C1 segment of cervical spinal cord (tissue), 14 donors: ENCODE measurements at regions not wholly inside any gene's neighbourhood (a gene's known extent, or its start where the extent isn't known, plus 50 kb on each side); places are given as distances from the start of the nearest gene placed in this dataset.

Experiments
- DNase-seq, 14 donors: peaks; one replicate each; lab custom pipeline; 2025; lab: John Stamatoyannopoulos, UW

DNA sequence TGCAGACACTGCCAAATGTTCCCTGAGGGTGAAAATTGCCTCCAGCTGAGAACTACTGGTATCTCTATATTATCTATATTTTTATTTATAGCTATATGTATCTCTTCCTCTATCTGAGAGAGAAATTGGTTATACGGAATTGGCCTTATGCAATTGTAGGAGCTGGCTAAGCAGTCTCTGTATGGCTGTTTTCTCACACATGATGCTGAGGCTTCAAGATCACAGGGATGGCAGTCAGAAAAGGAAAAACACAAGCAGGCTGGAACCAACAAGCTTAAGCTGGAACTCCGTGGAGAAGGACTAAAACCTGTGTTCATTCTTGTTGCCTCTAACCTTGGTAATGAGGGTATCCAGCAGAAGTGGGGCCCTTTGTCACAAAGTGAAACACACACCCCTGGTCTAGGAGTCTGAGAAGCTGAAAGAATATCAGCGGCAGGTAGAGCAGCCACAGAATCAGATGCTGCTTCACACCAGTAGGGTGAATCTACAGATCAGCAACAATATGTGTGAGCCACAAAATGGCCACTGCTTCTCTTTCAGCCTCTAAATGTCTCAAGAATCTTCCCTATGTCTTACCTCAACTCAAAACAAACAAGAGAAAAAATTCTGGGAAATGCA is 166.5 kb upstream of the PPP1R2C start:
- DNase-seq = no peak

DNA sequence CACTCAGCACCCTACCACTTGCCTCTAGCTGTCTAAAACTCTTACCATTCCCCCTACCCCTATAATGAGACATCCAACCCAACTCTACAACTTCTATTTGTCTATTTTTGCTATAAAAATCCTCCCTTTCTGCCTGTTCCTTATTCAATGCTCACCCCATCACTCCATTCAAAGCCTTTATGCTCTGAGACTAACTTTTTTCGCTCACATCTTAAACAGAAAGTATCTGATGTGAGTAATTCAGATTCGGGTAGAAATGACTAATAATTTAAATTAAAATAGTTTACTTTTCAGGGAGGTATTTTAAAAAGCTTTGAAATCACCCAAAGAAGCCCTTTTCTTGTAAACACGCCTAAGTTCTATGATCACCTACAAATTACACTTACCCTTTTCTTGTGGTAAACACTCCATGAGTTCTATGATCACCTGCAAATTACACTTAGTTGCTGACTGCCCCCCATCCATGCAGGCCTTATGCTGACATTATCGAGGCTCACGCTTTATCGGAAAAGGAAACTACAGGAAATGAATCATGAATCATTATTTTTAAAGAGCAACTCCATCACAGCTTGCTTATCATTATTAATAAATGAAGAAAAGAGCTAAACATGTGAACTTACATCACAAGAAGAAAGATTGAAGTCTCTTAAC is 168.7 kb upstream of the PPP1R2C start:
- DNase-seq = no peak

DNA sequence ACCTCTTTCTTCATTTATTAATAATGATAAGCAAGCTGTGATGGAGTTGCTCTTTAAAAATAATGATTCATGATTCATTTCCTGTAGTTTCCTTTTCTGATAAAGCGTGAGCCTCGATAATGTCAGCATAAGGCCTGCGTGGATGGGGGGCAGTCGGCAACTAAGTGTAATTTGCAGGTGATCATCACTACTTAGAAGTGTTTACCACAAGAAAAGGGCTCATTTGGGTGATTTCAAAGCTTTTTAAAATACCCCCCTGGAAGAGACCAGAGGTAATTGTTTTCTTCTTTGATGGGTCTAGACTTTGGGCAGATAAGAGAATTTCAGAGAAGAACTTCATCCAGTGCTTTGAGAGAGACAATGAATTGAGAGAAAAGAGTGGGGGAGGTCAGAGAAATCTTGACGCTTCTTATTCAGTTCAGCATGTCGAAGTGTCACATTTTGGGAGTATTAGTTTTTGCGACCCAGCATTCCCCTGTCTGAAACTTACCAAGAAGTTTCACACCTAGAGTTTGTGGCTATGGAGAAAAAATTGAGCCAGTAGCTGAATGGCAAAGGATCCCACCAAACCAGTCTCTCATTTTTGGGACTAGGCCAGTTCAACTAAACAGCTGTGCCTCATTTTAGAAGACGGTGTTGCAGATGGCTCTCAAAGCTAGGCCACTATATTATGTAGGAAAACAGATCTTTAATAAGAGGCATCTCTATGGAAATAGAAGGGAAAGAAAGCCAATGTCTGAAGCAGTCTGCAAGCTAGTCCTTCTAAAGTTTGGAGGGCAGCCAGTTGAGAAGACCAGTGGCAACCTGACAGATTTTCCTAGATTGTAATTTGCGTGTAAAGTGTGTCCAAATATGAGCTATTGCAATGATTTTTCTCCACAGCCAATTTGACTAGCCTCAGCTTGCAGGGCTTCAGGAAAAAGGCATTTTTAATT is 171.0 kb upstream of the PPP1R2C start:
- DNase-seq = no peak

DNA sequence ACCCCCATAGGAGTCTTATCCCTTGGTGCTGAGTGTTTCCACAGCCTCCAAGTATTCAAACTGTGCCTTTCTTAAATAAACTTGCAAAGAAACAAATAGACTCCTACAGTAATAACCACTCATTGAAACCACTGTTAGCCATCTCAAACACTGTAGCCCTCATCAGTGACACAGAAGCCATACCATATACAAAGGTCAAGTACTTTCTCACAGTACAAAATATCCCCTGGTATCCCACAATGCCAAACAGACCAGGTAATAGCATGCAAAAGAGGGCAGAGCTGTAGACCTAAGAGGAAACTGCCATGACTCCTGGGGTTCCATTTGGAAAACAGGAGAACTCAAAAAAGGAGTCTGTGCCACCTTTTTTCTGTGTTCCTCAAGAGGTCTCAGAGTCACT is 173.8 kb upstream of the PPP1R2C start:
- no peak for DNase-seq

DNA sequence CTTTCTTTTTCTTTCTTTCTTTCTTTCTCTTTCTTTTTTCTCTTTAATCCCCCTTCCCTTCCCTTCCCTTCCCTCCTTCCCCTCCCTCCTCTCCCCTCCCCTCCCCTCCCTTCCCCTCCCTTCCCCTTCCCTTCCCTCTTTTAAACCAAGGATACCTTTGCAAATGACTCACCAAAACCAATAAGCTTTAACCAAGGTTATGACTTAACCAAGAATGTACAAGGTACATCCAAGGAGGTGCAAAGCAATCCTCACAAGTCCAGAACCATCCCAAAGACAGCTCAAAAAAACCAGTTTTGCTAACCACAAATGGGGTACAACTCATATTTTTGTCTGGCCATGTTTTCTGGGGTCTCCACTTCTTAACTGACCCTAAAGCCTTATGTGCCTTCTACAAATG is 174.7 kb upstream of the PPP1R2C start:
- no peak for DNase-seq

DNA sequence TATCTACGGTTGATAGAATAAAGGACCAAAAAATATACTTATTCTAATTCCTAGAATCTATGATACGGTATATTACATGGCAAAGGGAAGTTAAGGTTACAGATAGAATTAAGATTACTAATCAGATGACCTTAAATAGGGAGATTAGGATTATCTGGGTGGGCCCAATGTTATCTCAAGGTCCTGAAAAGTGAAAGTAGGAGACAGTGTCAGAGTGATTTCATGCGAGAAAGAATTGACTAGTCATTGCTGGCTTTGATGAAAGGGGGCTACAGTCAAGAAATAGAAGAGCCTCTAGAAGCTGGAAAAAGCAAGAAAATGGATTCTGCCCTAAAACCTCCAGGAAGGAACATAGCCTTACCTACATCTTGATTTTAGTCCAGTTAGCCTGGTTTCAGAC is 176.9 kb upstream of the PPP1R2C start:
- no peak for DNase-seq

DNA sequence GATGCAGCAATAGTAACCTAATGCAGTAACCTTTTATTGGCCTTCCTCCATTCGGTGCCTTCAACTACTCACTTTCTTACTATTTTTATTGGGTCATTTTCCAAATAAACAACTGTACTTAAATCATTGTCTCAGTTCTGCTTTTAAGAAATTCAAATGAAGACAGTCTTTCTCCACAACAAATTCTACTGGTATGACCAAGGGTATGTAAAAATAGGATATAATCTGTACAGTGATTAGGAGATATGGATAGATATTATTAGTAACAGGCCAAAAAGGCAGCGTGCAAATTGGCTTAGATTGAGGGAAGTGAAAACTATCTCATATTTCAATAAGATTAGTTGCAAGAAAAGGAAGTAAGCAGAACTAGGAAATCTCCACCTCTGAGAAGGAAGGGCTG is 177.4 kb upstream of the PPP1R2C start:
- DNase-seq = no peak

DNA sequence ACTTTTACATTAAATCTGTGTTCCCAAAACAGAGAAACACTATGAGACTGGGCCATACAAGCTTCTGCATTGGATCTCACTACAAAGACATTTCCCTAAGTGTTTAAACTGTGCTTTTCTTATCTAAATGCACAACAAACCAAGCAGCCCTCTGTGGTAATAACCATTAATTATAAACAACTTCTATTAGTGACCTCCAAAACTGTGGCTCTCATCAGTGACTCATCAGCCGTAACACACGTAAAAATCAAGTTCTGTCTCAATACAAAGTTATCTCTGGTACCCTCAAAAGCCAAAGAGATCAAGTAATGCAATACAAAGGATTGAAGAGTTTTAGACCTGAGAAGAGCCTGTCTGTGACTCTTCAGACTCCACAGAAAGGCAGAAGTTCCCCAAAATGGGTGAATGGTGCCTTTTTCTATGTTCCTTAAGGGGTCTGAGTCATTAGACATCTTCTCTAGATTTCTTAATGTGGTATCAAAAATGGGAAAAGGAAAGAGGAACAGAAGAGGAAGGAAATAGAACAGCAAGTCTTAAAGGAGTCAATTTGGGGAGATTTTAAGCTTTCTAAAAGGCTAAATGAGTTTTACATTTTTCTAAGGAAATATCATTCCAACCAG is 189.8 kb upstream of the PPP1R2C start:
- no peak for DNase-seq

DNA sequence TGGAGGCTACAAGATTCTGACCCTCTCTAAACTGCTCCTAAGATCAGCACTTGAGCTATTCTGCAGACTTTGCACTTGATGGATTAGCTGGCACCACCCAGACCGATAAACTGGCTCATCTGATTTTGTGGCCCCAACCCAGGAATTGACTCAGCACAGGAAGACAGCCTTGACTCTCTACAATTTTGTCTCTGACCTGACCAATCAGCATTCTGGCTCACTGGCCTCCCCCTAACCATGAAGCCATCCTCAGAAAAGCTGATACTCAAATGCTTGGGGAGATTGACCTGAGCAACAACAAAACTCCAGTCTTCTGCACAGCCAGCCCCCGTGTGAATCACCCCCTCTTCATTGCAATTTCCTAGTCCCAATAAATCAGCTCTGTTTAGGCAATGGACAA is 195.4 kb upstream of the PPP1R2C start:
- DNase-seq = no peak

DNA sequence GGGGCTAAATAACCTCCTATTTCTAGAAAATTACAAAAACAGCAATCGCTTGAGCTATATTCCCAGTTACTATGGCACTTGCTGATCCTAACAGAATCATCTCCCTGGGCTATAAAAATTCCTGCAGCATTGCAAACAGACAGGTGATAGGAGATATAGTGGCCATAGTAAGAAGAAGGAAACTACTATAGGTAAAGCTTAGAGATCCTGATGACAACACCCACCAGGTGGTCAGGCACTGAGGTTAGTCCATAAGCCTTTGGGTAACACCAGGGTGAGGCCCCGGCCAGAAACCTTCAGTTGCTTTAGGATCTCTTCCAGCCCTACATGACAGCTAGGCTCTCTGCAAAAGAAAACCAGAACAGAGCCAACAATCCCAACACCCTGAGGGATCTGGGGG is 197.9 kb upstream of the PPP1R2C start:
- DNase-seq = no peak

DNA sequence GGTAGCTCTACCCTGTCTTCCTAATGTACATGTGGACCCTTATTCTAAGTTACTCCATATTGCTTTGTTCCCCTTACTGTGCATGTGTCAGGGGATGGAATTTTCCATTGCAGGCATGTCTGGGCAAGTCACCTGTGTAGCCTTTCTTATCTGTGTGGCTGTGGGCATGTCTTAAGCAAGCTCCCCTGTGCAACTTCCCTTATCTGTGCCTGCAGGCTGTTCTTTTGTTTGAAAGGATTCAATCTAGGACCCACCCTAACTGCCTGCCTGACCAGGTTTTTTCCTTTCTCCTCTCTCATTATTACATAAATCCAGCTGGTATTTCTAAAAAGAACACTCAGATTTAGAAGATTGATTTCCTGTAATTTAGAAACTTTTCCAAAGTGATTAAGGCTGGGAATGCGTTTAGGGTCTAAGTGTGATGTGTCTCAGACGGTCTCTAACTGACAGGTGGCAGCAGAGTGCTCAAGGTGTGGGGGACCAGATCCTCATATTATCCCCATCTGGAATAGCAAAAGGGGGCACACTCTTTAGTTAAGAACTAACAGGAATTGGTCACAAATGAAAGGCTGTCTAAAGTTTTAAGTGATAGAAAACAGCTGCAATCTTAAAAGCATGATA is 198.9 kb upstream of the PPP1R2C start:
- no peak for DNase-seq

DNA sequence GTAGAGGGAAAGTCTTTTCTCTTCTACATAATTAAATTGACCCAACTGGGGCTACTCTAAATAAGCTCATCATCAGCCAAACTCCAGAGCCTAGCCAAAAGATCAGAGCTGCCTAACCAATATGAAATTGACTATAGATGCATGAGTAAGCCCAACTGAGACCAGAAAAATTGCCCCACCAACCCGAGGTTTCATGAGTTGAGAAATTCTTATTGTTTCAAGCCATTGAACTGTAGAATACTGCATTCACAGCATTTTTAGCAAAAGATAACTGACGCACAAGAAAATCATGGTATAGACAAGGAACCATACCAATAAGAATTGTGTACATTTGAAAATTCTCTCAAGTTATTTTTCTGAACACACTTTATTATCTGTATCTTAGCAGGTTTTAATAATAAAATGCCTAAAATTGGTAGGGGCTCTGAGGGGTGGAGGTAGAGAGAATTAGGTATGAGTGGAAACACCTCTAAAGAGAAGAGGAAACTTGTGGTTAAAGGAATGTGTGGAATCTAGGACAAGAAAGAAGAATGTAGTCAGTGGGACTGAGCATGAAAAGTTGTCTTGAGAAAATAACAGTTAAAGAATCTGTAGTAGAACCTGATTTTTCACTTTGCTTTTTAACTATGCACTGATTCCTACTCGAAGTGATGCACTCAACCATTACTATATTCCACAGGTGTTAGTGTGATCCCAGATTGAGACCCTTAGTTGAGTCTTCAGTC is 200.9 kb upstream of the PPP1R2C start:
- no peak for DNase-seq

DNA sequence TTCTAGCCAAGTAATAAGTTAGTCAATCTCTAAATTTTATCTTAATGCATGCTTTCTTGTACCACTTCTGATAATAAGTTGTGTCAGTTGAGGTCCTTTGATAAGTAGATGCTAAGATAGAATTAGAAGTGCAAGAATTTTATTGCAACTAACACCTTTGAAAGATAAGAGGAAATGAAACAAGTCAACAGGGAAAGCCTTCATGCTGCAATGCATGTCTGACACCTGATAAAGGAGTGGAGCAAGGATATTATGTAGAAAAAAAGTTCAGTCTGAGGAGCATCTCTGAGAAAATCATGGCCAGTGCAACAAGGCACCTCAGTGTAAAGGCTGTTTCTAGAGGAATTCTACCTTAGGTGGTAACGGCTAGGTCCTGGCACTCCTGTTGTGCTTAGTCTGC is 210.7 kb upstream of the PPP1R2C start:
- DNase-seq = no peak

DNA sequence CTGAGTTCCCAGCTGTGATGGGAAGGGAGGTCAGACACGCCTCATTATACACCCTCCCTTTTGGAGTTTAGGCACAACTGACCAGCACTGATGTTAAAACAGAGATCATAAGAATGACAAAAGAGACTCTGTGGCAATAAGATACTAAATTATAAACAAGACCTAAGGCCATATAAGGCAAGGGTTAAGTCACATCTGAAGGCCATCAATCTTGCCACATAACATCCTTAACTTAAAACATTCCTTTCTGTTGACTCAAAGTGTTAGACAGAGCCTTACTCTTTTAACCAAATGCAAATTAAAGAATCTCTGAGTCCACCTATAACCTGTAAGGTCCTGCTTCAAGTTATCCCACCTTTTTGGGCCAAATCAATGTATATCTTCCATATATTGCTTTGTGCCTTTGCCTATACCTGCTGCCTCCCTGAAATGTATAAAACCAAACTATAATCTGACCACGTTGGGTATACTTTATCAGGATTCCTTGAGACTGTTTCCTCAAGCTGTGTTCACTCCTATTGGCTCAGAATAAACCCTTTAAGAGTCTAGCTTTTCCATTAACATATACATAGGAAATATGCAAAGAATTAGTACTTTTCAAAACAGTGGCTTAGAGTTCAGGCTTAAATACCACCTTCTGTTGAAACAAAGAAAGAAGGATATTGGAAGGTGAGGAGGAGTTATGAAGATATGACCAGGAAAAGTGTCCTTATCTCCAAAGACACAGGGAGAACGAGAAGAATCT is 214.4 kb upstream of the PPP1R2C start:
- DNase-seq = no peak

DNA sequence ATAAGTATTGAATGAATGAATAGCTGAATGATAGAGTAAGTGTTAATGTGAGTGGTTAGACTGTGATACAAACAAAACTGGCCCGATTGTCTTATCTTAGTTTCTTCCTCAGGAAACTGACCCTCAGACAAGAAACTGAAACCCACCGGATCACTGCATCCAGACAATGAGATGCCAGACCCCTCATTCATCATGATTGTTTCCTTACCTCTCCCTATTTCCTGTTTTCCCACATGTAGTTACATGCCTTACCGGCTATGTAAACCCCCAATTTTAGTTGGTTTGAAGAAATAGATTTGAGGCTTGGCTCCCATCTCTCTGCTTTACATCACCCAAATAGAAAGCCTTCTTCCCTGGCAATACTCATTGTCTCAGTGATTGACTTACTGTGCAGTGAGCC is 218.9 kb upstream of the PPP1R2C start:
- no peak for DNase-seq

DNA sequence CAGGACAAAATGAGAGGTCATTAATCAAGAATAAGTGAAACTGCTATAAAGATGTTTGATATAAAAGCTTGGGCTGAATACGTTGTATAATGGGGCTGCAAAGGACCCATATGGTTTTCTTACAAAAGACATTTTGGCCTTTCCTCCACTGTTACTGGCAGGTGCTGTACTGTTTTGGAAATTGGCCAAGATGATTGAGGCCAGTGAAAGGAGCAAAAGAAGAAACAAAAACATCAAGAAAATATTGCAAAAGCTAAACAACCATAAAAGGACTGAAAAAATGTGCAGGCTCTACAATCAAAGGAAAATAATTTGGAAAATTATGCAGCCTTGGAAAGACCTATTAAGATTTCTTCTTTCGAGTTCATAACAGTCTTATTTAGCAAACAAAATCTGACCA is 222.2 kb upstream of the PPP1R2C start:
- DNase-seq = no peak

DNA sequence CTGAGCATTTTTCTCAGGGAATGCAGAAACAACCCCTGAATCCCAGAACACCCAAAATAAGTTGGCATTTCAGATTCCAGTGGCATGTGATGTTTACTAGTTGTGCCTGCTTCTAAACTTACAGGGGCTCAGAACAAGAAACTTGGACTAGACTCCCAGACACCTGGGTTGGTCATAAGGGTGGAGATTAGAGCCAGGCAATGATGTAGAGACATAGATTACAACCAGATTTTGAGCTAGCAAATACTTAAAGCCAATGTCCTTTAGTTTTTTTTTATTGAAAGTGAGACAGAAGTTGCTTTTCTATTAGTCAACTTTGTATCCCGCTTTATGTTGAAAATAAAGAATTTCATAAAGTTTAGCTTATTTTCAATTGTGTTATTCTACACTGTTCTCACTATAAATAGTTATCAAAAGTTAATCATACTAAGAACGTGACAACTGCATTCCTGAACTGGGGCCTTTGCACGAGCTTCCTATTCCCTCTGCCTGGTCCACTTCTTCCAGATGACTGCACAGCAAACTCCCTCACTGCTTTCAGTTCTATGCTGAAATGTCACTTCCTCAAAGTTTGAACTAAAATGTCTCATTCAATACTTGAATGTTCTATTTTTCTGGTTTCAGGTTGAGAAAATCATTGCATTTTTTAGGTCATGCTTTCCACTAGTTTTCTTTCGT is 224.7 kb upstream of the PPP1R2C start:
- DNase-seq = no peak

DNA sequence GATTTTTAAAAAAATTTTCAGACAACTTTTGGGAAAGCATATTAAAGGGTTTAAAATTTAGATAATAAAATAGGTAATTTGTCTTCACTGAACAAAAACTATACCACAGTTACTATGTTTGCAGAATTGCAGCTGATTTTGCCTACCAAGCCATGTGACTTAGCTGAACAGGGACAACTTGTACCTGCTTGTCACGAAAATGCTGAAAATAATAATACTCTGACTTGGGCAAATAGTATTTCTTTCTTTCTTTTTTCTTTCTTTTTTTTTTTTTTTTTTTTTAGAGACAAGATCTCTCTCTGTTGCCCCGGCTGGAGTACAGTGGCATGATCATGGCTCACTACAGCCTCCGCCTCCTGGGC is 225.2 kb upstream of the PPP1R2C start:
- DNase-seq = no peak

DNA sequence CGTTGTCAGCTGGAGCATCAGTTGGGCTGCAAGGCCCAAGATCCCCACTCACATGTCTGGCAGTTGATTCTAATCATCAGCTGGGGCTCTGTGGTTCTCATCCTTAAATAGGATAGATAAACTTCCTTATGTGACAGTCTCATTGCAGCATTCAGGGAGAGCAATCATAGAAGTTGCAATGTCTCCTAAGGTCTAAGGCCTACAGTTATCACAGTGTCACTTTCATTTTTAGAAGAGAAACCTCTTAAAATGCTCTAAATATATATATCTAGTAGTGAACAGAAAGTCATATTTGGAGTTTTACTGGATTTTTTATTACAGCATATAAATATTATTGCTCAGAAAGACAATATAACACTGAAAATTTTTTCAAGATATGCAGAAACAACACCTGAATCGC is 226.0 kb upstream of the PPP1R2C start:
- DNase-seq = no peak

DNA sequence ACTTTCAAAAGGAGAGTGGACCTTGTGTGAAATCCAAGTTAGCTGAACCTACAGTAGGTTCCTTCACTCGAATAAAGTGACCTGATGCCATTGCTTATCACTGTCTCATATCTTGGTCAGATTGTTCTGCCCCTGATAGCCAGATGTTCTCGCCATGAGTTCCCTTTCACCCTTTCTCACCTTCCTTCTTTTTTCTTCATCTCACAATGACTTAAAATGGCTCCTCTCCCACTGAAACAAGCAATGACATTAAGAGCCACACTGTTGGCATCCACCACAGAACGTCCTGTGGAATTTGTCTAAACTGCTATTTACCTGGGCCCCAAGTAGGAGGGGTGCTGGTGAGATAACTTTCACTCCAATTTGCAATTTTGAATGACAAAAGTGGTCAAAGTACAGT is 227.6 kb upstream of the PPP1R2C start:
- no peak for DNase-seq
